Duodenal mucosa (tissue), 2 donors: ENCODE measurements at regions not wholly inside any gene's neighbourhood (a gene's known extent, or its start where the extent isn't known, plus 50 kb on each side); places are given as distances from the start of the nearest gene placed in this dataset.

Experiments used
- H3K27ac ChIP-seq: one replicate; pipeline ENCODE4 v1.7.0; 2013; ENCODE audit warnings: low read depth, low read length
- H3K27me3 ChIP-seq, 2 donors: one replicate each; pipeline ENCODE4 v1.7.0; 2013; ENCODE audit warnings: low read length in 2 of 2, control low read depth in 1 of 2; ENCODE audit not compliant: insufficient read depth in 2 of 2, control insufficient read depth in 1 of 2
- H3K36me3 ChIP-seq, 2 donors: one replicate each; pipeline ENCODE4 v1.7.0; 2013; ENCODE audit warnings: low read length in 2 of 2, control low read depth in 1 of 2; ENCODE audit not compliant: insufficient read depth in 2 of 2, control insufficient read depth in 1 of 2
- H3K4me1 ChIP-seq, 2 donors: one replicate each; pipeline ENCODE4 v1.7.0; 2013; ENCODE audit warnings: low read length in 2 of 2, control low read depth in 1 of 2; ENCODE audit not compliant: insufficient read depth in 2 of 2, control insufficient read depth in 1 of 2
- H3K4me3 ChIP-seq, 2 donors: one replicate each; pipeline ENCODE4 v1.7.0; 2013; ENCODE audit warnings: low read length in 2 of 2, low read depth in 1 of 2
- H3K9ac ChIP-seq, 2 donors: one replicate each; pipeline ENCODE4 v1.7.0; 2013; ENCODE audit warnings: low read length in 2 of 2, low read depth in 1 of 2
- H3K9me3 ChIP-seq, 2 donors: one replicate each; pipeline ENCODE4 v1.7.0; 2013; ENCODE audit warnings: low read length in 2 of 2, control low read depth in 1 of 2; ENCODE audit not compliant: control insufficient read depth in 1 of 2

GRCh38 chr13:63048653-63049052 is 1633.0 kb upstream of the PCDH20 start:
- H3K4me3 ChIP-seq, result no peak overlapping the region
- H3K27me3 ChIP-seq, result no peaks in the 10 kb centered on the region
- H3K9ac ChIP-seq, result no peak overlapping the region
- H3K36me3 ChIP-seq, result no peaks in the 10 kb centered on the region
- no peak overlapping the region for H3K27ac ChIP-seq
- H3K9me3 ChIP-seq, result peaks cover 1 to 14% of the 10 kb centered on the region in 2 donors
- no peaks in the 10 kb centered on the region for H3K4me1 ChIP-seq

GRCh38 chr13:63044589-63045313 is 1629.1 kb upstream of the PCDH20 start:
- Histone ChIP-seq H3K9me3 (peaks cover 0 to 16% of the 10 kb centered on the region in 2 donors), H3K9ac (no peak overlapping the region), H3K4me1 (no peaks in the 10 kb centered on the region), H3K27ac (no peak overlapping the region), H3K36me3 (no peaks in the 10 kb centered on the region), H3K27me3 (no peaks in the 10 kb centered on the region), H3K4me3 (no peak overlapping the region)

GRCh38 chr13:63042686-63043085 is 1627.0 kb upstream of the PCDH20 start:
- H3K9me3 ChIP-seq, result peaks cover 0 to 15% of the 10 kb centered on the region in 2 donors

GRCh38 chr13:63041640-63042414 is 1626.2 kb upstream of the PCDH20 start:
- no peaks in the 10 kb centered on the region for H3K27me3 ChIP-seq
- no peak overlapping the region for H3K27ac ChIP-seq
- H3K4me3 ChIP-seq, result no peak overlapping the region
- no peak overlapping the region for H3K9ac ChIP-seq
- no peaks in the 10 kb centered on the region for H3K36me3 ChIP-seq
- no peaks in the 10 kb centered on the region for H3K4me1 ChIP-seq
- H3K9me3 ChIP-seq, result peaks cover 0 to 20% of the 10 kb centered on the region in 2 donors

More at GRCh38 chr13:63042686-63043085, 1627.0 kb upstream of the PCDH20 start:
- Histone ChIP-seq H3K9ac (no peak overlapping the region), H3K27me3 (no peaks in the 10 kb centered on the region), H3K27ac (no peak overlapping the region), H3K4me1 (no peaks in the 10 kb centered on the region), H3K4me3 (no peak overlapping the region), H3K36me3 (no peaks in the 10 kb centered on the region)

GRCh38 chr13:63026285-63026797 is 1610.7 kb upstream of the PCDH20 start:
- Histone ChIP-seq H3K4me1 (no peaks in the 10 kb centered on the region), H3K9me3 (peaks cover 0 to 8% of the 10 kb centered on the region in 2 donors), H3K36me3 (no peaks in the 10 kb centered on the region), H3K27me3 (no peaks in the 10 kb centered on the region), H3K27ac (no peak overlapping the region), H3K9ac (no peak overlapping the region), H3K4me3 (no peak overlapping the region)

GRCh38 chr13:63025741-63026140 is 1610.1 kb upstream of the PCDH20 start:
- no peaks in the 10 kb centered on the region for H3K36me3 ChIP-seq
- H3K27me3 ChIP-seq, result no peaks in the 10 kb centered on the region
- H3K27ac ChIP-seq, result no peak overlapping the region
- no peak overlapping the region for H3K4me3 ChIP-seq
- H3K9me3 ChIP-seq, result peaks cover 0 to 8% of the 10 kb centered on the region in 2 donors
- no peak overlapping the region for H3K9ac ChIP-seq
- H3K4me1 ChIP-seq, result no peaks in the 10 kb centered on the region

- H3K9ac ChIP-seq, result no peak overlapping the region
- no peak overlapping the region for H3K4me3 ChIP-seq
- no peaks in the 10 kb centered on the region for H3K36me3 ChIP-seq
- H3K27me3 ChIP-seq, result no peaks in the 10 kb centered on the region
- no peaks in the 10 kb centered on the region for H3K4me1 ChIP-seq
- peaks cover 0 to 5% of the 10 kb centered on the region in 2 donors for H3K9me3 ChIP-seq
- no peak overlapping the region for H3K27ac ChIP-seq
Observed at GRCh38 chr13:63024458-63024857, 1608.8 kb upstream of the PCDH20 start.

- H3K9ac ChIP-seq, result no peak overlapping the region
- no peaks in the 10 kb centered on the region for H3K36me3 ChIP-seq
- no peaks in the 10 kb centered on the region for H3K27me3 ChIP-seq
- H3K9me3 ChIP-seq, result peaks cover 15 to 37% of the 10 kb centered on the region in 2 donors
- H3K4me1 ChIP-seq, result no peaks in the 10 kb centered on the region
- no peak overlapping the region for H3K4me3 ChIP-seq
- H3K27ac ChIP-seq, result no peak overlapping the region
Observed at GRCh38 chr13:63011996-63012395, 1596.3 kb upstream of the PCDH20 start.

- H3K9ac ChIP-seq, result no peak overlapping the region
- H3K4me3 ChIP-seq, result no peak overlapping the region
- no peaks in the 10 kb centered on the region for H3K4me1 ChIP-seq
- no peak overlapping the region for H3K27ac ChIP-seq
- no peaks in the 10 kb centered on the region for H3K36me3 ChIP-seq
- no peaks in the 10 kb centered on the region for H3K27me3 ChIP-seq
- H3K9me3 ChIP-seq, result peaks cover 15 to 41% of the 10 kb centered on the region in 2 donors
Observed at GRCh38 chr13:63010072-63010658, 1594.5 kb upstream of the PCDH20 start.

- H3K9me3 ChIP-seq, result peaks cover 17 to 33% of the 10 kb centered on the region in 2 donors
- H3K4me3 ChIP-seq, result no peak overlapping the region
- H3K36me3 ChIP-seq, result no peaks in the 10 kb centered on the region
- H3K9ac ChIP-seq, result no peak overlapping the region
- no peak overlapping the region for H3K27ac ChIP-seq
- no peaks in the 10 kb centered on the region for H3K4me1 ChIP-seq
- no peaks in the 10 kb centered on the region for H3K27me3 ChIP-seq
Observed at GRCh38 chr13:63005625-63006024, 1590.0 kb upstream of the PCDH20 start.
